ENCODE measurements at regions not wholly inside any gene's neighbourhood (a gene's known extent, or its start where the extent isn't known, plus 50 kb on each side); places are given as distances from the start of the nearest gene placed in this dataset.

GRCh38 chr6:156557911-156558259, 219.3 kb upstream of the ARID1B start:
- H3K9me3 Mint-ChIP-seq: peaks cover 6% of the 10 kb centered on the region
- peaks cover 25% of the 10 kb centered on the region for H3K27me3 Mint-ChIP-seq
- no peak for ATAC-seq
- no peak overlapping the region for H3K4me3 Mint-ChIP-seq
- H3K36me3 Mint-ChIP-seq: peaks cover 5% of the 10 kb centered on the region
- no peak overlapping the region for H3K27ac Mint-ChIP-seq
- H3K4me1 Mint-ChIP-seq: peaks cover 9% of the 10 kb centered on the region

- Mint-ChIP-seq H3K4me1 (peaks cover 9% of the 10 kb centered on the region), H3K9me3 (peaks cover 6% of the 10 kb centered on the region), H3K36me3 (peaks cover 5% of the 10 kb centered on the region), H3K27me3 (peaks cover 25% of the 10 kb centered on the region), H3K27ac (no peak overlapping the region), H3K4me3 (no peak overlapping the region)
- peak; percentile 28 for ATAC-seq
Observed at GRCh38 chr6:156557251-156557910, 219.8 kb upstream of the ARID1B start.

- ATAC-seq: peak; percentile 50
- Mint-ChIP-seq H3K27ac (no peak overlapping the region), H3K4me3 (no peak overlapping the region), H3K4me1 (peaks cover 9% of the 10 kb centered on the region), H3K9me3 (peaks cover 6% of the 10 kb centered on the region), H3K27me3 (peaks cover 25% of the 10 kb centered on the region), H3K36me3 (peaks cover 5% of the 10 kb centered on the region)
Observed at GRCh38 chr6:156556811-156557210, 220.4 kb upstream of the ARID1B start.

GRCh38 chr6:156555116-156555515, 222.1 kb upstream of the ARID1B start:
- H3K4me1 Mint-ChIP-seq: peaks cover 9% of the 10 kb centered on the region
- no peak for ATAC-seq
- no peaks in the 10 kb centered on the region for H3K36me3 Mint-ChIP-seq
- peaks cover 3% of the 10 kb centered on the region for H3K9me3 Mint-ChIP-seq
- H3K4me3 Mint-ChIP-seq: no peak overlapping the region
- peaks cover 16% of the 10 kb centered on the region for H3K27me3 Mint-ChIP-seq
- H3K27ac Mint-ChIP-seq: no peak overlapping the region

GRCh38 chr6:156554160-156554559, 223.0 kb upstream of the ARID1B start:
- ATAC-seq: no peak
- no peaks in the 10 kb centered on the region for H3K9me3 Mint-ChIP-seq
- no peak overlapping the region for H3K27ac Mint-ChIP-seq
- no peak overlapping the region for H3K4me3 Mint-ChIP-seq
- peaks cover 16% of the 10 kb centered on the region for H3K27me3 Mint-ChIP-seq
- peaks cover 9% of the 10 kb centered on the region for H3K4me1 Mint-ChIP-seq
- H3K36me3 Mint-ChIP-seq: no peaks in the 10 kb centered on the region

GRCh38 chr6:156552849-156553248, 224.3 kb upstream of the ARID1B start:
- no peak overlapping the region for H3K4me3 Mint-ChIP-seq

GRCh38 chr6:156550949-156551348, 226.2 kb upstream of the ARID1B start:
- no peak overlapping the region for H3K4me3 Mint-ChIP-seq
- no peak for ATAC-seq
- H3K27ac Mint-ChIP-seq: no peak overlapping the region
- no peaks in the 10 kb centered on the region for H3K36me3 Mint-ChIP-seq
- peaks cover 9% of the 10 kb centered on the region for H3K27me3 Mint-ChIP-seq
- no peaks in the 10 kb centered on the region for H3K9me3 Mint-ChIP-seq
- no peaks in the 10 kb centered on the region for H3K4me1 Mint-ChIP-seq

More at GRCh38 chr6:156552849-156553248, 224.3 kb upstream of the ARID1B start:
- Mint-ChIP-seq H3K36me3 (no peaks in the 10 kb centered on the region), H3K4me1 (peaks cover 9% of the 10 kb centered on the region), H3K9me3 (no peaks in the 10 kb centered on the region), H3K27me3 (peaks cover 16% of the 10 kb centered on the region), H3K27ac (no peak overlapping the region)
- ATAC-seq: no peak

GRCh38 chr6:156545931-156546330, 231.2 kb upstream of the ARID1B start:
- no peak for ATAC-seq
- H3K27me3 Mint-ChIP-seq: peaks cover 21% of the 10 kb centered on the region
- no peaks in the 10 kb centered on the region for H3K4me1 Mint-ChIP-seq
- H3K9me3 Mint-ChIP-seq: no peaks in the 10 kb centered on the region
- H3K4me3 Mint-ChIP-seq: no peak overlapping the region
- H3K36me3 Mint-ChIP-seq: no peaks in the 10 kb centered on the region
- no peak overlapping the region for H3K27ac Mint-ChIP-seq

- Mint-ChIP-seq H3K27ac (no peak overlapping the region), H3K4me1 (no peaks in the 10 kb centered on the region), H3K27me3 (peaks cover 21% of the 10 kb centered on the region), H3K9me3 (no peaks in the 10 kb centered on the region), H3K36me3 (no peaks in the 10 kb centered on the region), H3K4me3 (no peak overlapping the region)
- no peak for ATAC-seq
Observed at GRCh38 chr6:156545021-156545420, 232.2 kb upstream of the ARID1B start.

GRCh38 chr6:156544046-156544445, 233.1 kb upstream of the ARID1B start:
- no peaks in the 10 kb centered on the region for H3K36me3 Mint-ChIP-seq
- no peak overlapping the region for H3K4me3 Mint-ChIP-seq
- H3K27ac Mint-ChIP-seq: no peak overlapping the region
- peaks cover 21% of the 10 kb centered on the region for H3K27me3 Mint-ChIP-seq
- no peaks in the 10 kb centered on the region for H3K4me1 Mint-ChIP-seq
- no peak for ATAC-seq
- H3K9me3 Mint-ChIP-seq: no peaks in the 10 kb centered on the region

GRCh38 chr6:156543431-156543830, 233.7 kb upstream of the ARID1B start:
- Mint-ChIP-seq H3K36me3 (no peaks in the 10 kb centered on the region), H3K9me3 (no peaks in the 10 kb centered on the region)

GRCh38 chr6:156538875-156539660, 238.1 kb upstream of the ARID1B start:
- Mint-ChIP-seq H3K27ac (no peak overlapping the region), H3K36me3 (no peaks in the 10 kb centered on the region), H3K4me3 (no peak overlapping the region), H3K4me1 (no peaks in the 10 kb centered on the region), H3K27me3 (peaks cover 16% of the 10 kb centered on the region), H3K9me3 (no peaks in the 10 kb centered on the region)
- ATAC-seq: no peak

More at GRCh38 chr6:156543431-156543830, 233.7 kb upstream of the ARID1B start:
- H3K4me3 Mint-ChIP-seq: no peak overlapping the region
- H3K27ac Mint-ChIP-seq: no peak overlapping the region
- H3K27me3 Mint-ChIP-seq: peaks cover 21% of the 10 kb centered on the region
- no peaks in the 10 kb centered on the region for H3K4me1 Mint-ChIP-seq
- no peak for ATAC-seq

- ATAC-seq: no peak
- no peaks in the 10 kb centered on the region for H3K4me1 Mint-ChIP-seq
- H3K36me3 Mint-ChIP-seq: no peaks in the 10 kb centered on the region
- H3K27me3 Mint-ChIP-seq: no peaks in the 10 kb centered on the region
- no peak overlapping the region for H3K27ac Mint-ChIP-seq
- no peaks in the 10 kb centered on the region for H3K9me3 Mint-ChIP-seq
- H3K4me3 Mint-ChIP-seq: no peak overlapping the region
Observed at GRCh38 chr6:156534594-156534993, 242.6 kb upstream of the ARID1B start.

- Mint-ChIP-seq H3K4me3 (no peak overlapping the region), H3K27me3 (no peaks in the 10 kb centered on the region), H3K9me3 (no peaks in the 10 kb centered on the region), H3K4me1 (no peaks in the 10 kb centered on the region), H3K27ac (no peak overlapping the region), H3K36me3 (no peaks in the 10 kb centered on the region)
- no peak for ATAC-seq
Observed at GRCh38 chr6:156533872-156534524, 243.2 kb upstream of the ARID1B start.

GRCh38 chr6:156526081-156526480, 251.1 kb upstream of the ARID1B start:
- ATAC-seq: no peak
- Mint-ChIP-seq H3K4me3 (no peak overlapping the region), H3K9me3 (peaks cover 5% of the 10 kb centered on the region), H3K27ac (no peak overlapping the region), H3K36me3 (no peaks in the 10 kb centered on the region), H3K27me3 (peaks cover 7% of the 10 kb centered on the region), H3K4me1 (no peaks in the 10 kb centered on the region)

GRCh38 chr6:156525541-156525940, 251.6 kb upstream of the ARID1B start:
- no peaks in the 10 kb centered on the region for H3K4me1 Mint-ChIP-seq
- H3K27ac Mint-ChIP-seq: no peak overlapping the region
- H3K36me3 Mint-ChIP-seq: no peaks in the 10 kb centered on the region
- H3K27me3 Mint-ChIP-seq: peaks cover 7% of the 10 kb centered on the region
- no peak for ATAC-seq
- H3K9me3 Mint-ChIP-seq: peaks cover 5% of the 10 kb centered on the region
- no peak overlapping the region for H3K4me3 Mint-ChIP-seq
